ENCODE measurements at regions not wholly inside any gene's neighbourhood (a gene's known extent, or its start where the extent isn't known, plus 50 kb on each side); places are given as distances from the start of the nearest gene placed in this dataset.
"Not testable (repeated sequence)": the region's sequence is repeated elsewhere in the genome, so short reads cannot be mapped to it uniquely, and the experiment has no call there.

DNA sequence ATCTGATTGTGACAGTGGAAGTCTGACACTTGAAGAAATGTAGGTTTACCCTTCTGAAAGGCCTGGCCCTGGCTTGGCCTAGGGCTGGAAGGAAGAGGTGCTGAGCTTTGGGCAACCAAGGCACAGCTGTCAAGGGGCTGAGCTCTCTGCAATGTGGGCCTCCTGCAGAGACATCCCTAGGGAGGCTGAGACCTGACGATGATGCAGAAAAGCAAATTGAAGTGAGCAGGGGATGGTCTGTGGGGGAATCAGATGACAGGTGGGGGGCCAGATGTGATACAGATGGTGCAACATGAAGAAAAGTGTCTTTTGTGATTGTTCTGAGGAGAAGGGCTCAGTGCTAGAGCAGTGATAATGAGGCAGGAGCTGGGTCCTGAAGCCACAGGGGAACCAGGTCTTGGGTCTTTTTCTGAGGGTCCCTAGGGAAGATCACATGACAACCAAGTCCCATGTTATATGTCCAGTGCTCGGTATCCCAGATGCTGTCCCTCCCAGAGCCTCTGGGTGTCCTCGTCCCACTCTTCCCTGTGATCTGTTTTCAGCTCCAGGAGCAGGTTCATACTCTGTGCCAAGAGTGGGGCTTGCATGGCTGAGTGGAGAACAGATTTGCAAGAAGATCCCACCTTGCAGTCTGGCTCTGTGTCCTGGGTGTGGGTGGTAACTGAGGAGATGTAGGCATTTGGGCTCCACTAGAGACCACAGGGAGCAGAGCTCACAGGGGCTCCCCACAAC, 79.9 kb upstream of the VPREB1 start:
- H3K4me3 ChIP-seq (ENCODE audit: low read depth, low read length) = no peak overlapping the region
- TF ChIP-seq POLR2A (IDR thresholded peaks at IDR 0.05; ENCODE audit: extremely low read depth, insufficient read length) (no peak), CTCF (IDR thresholded peaks at IDR 0.05; ENCODE audit: low read depth, low read length) (peak; percentile 31), MYC (IDR thresholded peaks at IDR 0.05; ENCODE audit: low read depth, low read length) (no peak)
- TF ChIP-seq, protein P1, sequence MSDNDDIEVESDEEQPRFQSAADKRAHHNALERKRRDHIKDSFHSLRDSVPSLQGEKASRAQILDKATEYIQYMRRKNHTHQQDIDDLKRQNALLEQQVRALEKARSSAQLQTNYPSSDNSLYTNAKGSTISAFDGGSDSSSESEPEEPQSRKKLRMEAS (IDR thresholded peaks at IDR 0.05; ENCODE audit: low read depth, low read length) = no peak
- peak; percentile 37 for DNase-seq (ENCODE audit: low read depth)

GRCh38 chr22:22161924-22162851, 82.4 kb upstream of the VPREB1 start:
- DNase-seq (ENCODE audit: low read depth) = no peak
- TF ChIP-seq, protein P1 (IDR thresholded peaks at IDR 0.05; ENCODE audit: low read depth, low read length) = no peak
- TF ChIP-seq CTCF (IDR thresholded peaks at IDR 0.05; ENCODE audit: low read depth, low read length) = no peak
- no peak for TF ChIP-seq MYC (IDR thresholded peaks at IDR 0.05; ENCODE audit: low read depth, low read length)
- TF ChIP-seq POLR2A (IDR thresholded peaks at IDR 0.05; ENCODE audit: extremely low read depth, insufficient read length) = no peak
- H3K4me3 ChIP-seq (ENCODE audit: low read depth, low read length) = no peak overlapping the region

DNA sequence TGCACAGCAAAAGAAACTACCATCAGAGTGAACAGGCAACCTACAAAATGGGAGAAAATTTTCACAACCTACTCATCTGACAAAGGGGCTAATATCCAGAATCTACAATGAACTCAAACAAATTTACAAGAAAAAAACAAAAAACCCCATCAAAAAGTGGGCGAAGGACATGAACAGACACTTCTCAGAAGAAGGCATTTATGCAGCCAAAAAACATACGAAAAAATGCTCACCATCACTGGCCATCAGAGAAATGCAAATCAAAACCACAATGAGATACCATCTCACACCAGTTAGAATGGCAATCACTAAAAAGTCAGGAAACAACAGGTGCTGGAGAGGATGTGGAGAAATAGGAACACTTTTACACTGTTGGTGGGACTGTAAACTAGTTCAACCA, 83.8 kb upstream of the VPREB1 start:
- not testable (repeated sequence) for H3K4me3 ChIP-seq (ENCODE audit: low read depth, low read length); DNase-seq (ENCODE audit: low read depth)

GRCh38 chr22:22159384-22159783, 85.2 kb upstream of the VPREB1 start:
- no peak overlapping the region for H3K4me3 ChIP-seq (ENCODE audit: low read depth, low read length)
- DNase-seq (ENCODE audit: low read depth) = no peak
- TF ChIP-seq POLR2A (IDR thresholded peaks at IDR 0.05; ENCODE audit: extremely low read depth, insufficient read length) (no peak), CTCF (IDR thresholded peaks at IDR 0.05; ENCODE audit: low read depth, low read length) (no peak), MYC (IDR thresholded peaks at IDR 0.05; ENCODE audit: low read depth, low read length) (no peak)
- TF ChIP-seq, protein P1 (IDR thresholded peaks at IDR 0.05; ENCODE audit: low read depth, low read length) = no peak

GRCh38 chr22:22158965-22159364, 85.6 kb upstream of the VPREB1 start:
- DNase-seq (ENCODE audit: low read depth) = no peak

More at GRCh38 chr22:22158965-22159364, 85.6 kb upstream of the VPREB1 start:
- H3K4me3 ChIP-seq (ENCODE audit: low read depth, low read length) = no peak overlapping the region
- TF ChIP-seq POLR2A (IDR thresholded peaks at IDR 0.05; ENCODE audit: extremely low read depth, insufficient read length) (no peak), CTCF (IDR thresholded peaks at IDR 0.05; ENCODE audit: low read depth, low read length) (no peak), MYC (IDR thresholded peaks at IDR 0.05; ENCODE audit: low read depth, low read length) (no peak)
- TF ChIP-seq, protein P1 (IDR thresholded peaks at IDR 0.05; ENCODE audit: low read depth, low read length) = no peak
